ENCODE measurements at regions not wholly inside any gene's neighbourhood (a gene's known extent, or its start where the extent isn't known, plus 50 kb on each side); places are given as distances from the start of the nearest gene placed in this dataset.

- TF ChIP-seq POLR2AphosphoS5 (IDR thresholded peaks at IDR 0.05; ENCODE audit: low read depth) (no peak), SPI1 (IDR thresholded peaks at IDR 0.05; ENCODE audit: borderline replicate concordance, low read depth) (no peak), CTCF (IDR thresholded peaks at IDR 0.05; ENCODE audit: insufficient read depth, low read length) (no peak), GABPA (IDR thresholded peaks at IDR 0.05; ENCODE audit: low read depth) (no peak), REST (IDR thresholded peaks at IDR 0.05; ENCODE audit: insufficient replicate concordance, low read depth) (no peak)
- no peak for DNase-seq (ENCODE audit: low read depth in 1 of 2, low spot score in 1 of 2)
- Histone ChIP-seq H3K27me3 (ENCODE audit: insufficient read depth, poor library complexity, severe bottlenecking) (no peaks in the 10 kb centered on the region), H3K27ac (replicated peaks) (no peak overlapping the region), H3K4me3 (replicated peaks; ENCODE audit: insufficient read depth, low read length) (no peak overlapping the region)
Measured at GRCh38 chr15:37856109-37856508, 78.3 kb upstream of the TMCO5A start.

GRCh38 chr15:37860896-37861295, 73.5 kb upstream of the TMCO5A start:
- no peak for DNase-seq (ENCODE audit: low read depth in 1 of 2, low spot score in 1 of 2)
- no peaks in the 10 kb centered on the region for H3K27me3 ChIP-seq (ENCODE audit: insufficient read depth, poor library complexity, severe bottlenecking)
- H3K27ac ChIP-seq (replicated peaks) = no peak overlapping the region
- no peak overlapping the region for H3K4me3 ChIP-seq (replicated peaks; ENCODE audit: insufficient read depth, low read length)
- TF ChIP-seq CTCF (IDR thresholded peaks at IDR 0.05; ENCODE audit: insufficient read depth, low read length) (no peak), POLR2AphosphoS5 (IDR thresholded peaks at IDR 0.05; ENCODE audit: low read depth) (no peak), GABPA (IDR thresholded peaks at IDR 0.05; ENCODE audit: low read depth) (no peak), SPI1 (IDR thresholded peaks at IDR 0.05; ENCODE audit: borderline replicate concordance, low read depth) (no peak), REST (IDR thresholded peaks at IDR 0.05; ENCODE audit: insufficient replicate concordance, low read depth) (no peak)

- Histone ChIP-seq H3K27me3 (ENCODE audit: insufficient read depth, poor library complexity, severe bottlenecking) (no peaks in the 10 kb centered on the region), H3K27ac (replicated peaks) (no peak overlapping the region), H3K4me3 (replicated peaks; ENCODE audit: insufficient read depth, low read length) (no peak overlapping the region)
- TF ChIP-seq CTCF (IDR thresholded peaks at IDR 0.05; ENCODE audit: insufficient read depth, low read length) = no peak
- TF ChIP-seq REST (IDR thresholded peaks at IDR 0.05; ENCODE audit: insufficient replicate concordance, low read depth) = no peak
- no peak for TF ChIP-seq GABPA (IDR thresholded peaks at IDR 0.05; ENCODE audit: low read depth)
- TF ChIP-seq POLR2AphosphoS5 (IDR thresholded peaks at IDR 0.05; ENCODE audit: low read depth) = no peak
- no peak for TF ChIP-seq SPI1 (IDR thresholded peaks at IDR 0.05; ENCODE audit: borderline replicate concordance, low read depth)
- DNase-seq (ENCODE audit: low read depth in 1 of 2, low spot score in 1 of 2) = no peak
Measured at GRCh38 chr15:37865687-37866086, 68.8 kb upstream of the TMCO5A start.

All from HL-60 (cell line).